Activated CD8-positive, alpha-beta memory T cell treated with anti-CD3 and anti-CD28 coated beads, Interleukin-2, amount 50 U/mL, for 4 hours (primary cell): ENCODE measurements at regions not wholly inside any gene's neighbourhood (a gene's known extent, or its start where the extent isn't known, plus 50 kb on each side); places are given as distances from the start of the nearest gene placed in this dataset.
"Not testable (repeated sequence)": the region's sequence is repeated elsewhere in the genome, so short reads cannot be mapped to it uniquely, and the experiment has no call there.

Source experiments
- DNase-seq: peaks from one replicate; pipeline ENCODE4 v3.0.0-alpha.2; 2020

GRCh38 chr15:58363118-58363517, 68.7 kb upstream of the LIPC start:
- DNase-seq: not testable (repeated sequence)

- not testable (repeated sequence) for DNase-seq
Observed at GRCh38 chr15:58363673-58364072, 68.1 kb upstream of the LIPC start.

- DNase-seq: not testable (repeated sequence)
Observed at GRCh38 chr15:58365098-58365497, 66.7 kb upstream of the LIPC start.

GRCh38 chr15:58369261-58369701, 62.5 kb upstream of the LIPC start:
- DNase-seq: no peak

GRCh38 chr15:58369956-58370355, 61.8 kb upstream of the LIPC start:
- DNase-seq: no peak

- DNase-seq: no peak
Observed at GRCh38 chr15:58374147-58374546, 57.6 kb upstream of the LIPC start.

- DNase-seq: no peak
Observed at GRCh38 chr15:58377193-58377592, 54.6 kb upstream of the LIPC start.

GRCh38 chr15:58378241-58379085, 53.3 kb upstream of the LIPC start:
- no peak for DNase-seq

- not testable (repeated sequence) for DNase-seq
Observed at GRCh38 chr15:58379454-58379853, 52.3 kb upstream of the LIPC start.

- no peak for DNase-seq
Observed at GRCh38 chr15:58380280-58380945, 51.4 kb upstream of the LIPC start.

GRCh38 chr15:58381697-58382096, 50.1 kb upstream of the LIPC start:
- no peak for DNase-seq
